ENCODE measurements at regions not wholly inside any gene's neighbourhood (a gene's known extent, or its start where the extent isn't known, plus 50 kb on each side); places are given as distances from the start of the nearest gene placed in this dataset.
"Not testable (repeated sequence)": the region's sequence is repeated elsewhere in the genome, so short reads cannot be mapped to it uniquely, and the experiment has no call there.

DNA sequence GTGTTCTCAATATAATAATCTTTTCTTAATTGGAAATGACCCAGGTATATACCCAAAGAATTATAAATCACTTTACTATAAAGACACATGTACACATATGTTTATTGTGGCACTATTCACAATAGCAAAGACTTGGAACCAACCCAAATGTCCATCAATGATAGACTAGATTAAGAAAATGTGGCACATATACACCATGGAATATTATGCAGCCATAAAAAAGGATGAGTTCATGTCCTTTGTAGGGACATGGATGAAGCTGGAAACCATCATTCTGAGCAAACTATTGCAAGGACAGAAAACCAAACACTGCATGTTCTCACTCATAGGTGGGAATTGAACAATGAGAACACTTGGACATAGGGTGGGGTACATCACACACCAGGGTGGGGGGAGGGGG is 56.8 kb downstream of the SCGB2B2 start:
- intact Hi-C loops (cut with DNase I, micrococcal nuclease); H3K4me3 ChIP-seq; ATAC-seq; H3K9me3 ChIP-seq; DNase-seq; H3K36me3 ChIP-seq (ENCODE audit: low read depth); H3K4me1 ChIP-seq (ENCODE audit: low read depth): not testable (repeated sequence)

DNA sequence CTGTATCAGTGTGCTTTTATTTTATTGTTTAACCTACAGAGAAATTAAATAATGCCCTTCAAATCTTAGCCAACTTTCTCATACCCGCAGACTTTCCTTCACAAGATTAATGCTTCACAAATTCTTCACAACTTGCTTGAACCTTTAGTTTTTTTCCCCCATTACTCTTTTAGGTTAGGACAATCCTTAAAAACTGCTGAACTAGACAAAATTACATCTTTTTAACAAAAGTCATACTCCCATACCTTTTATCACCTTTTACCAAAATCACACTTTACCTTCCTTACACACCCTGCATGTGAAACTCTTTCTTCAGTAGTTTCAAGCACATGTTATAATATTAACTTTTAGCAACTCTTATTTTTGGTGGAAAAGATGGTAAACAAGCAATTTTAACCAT is 58.5 kb downstream of the SCGB2B2 start:
- no peak for ATAC-seq
- intact Hi-C loops (cut with DNase I, micrococcal nuclease) = no loop called here

DNA sequence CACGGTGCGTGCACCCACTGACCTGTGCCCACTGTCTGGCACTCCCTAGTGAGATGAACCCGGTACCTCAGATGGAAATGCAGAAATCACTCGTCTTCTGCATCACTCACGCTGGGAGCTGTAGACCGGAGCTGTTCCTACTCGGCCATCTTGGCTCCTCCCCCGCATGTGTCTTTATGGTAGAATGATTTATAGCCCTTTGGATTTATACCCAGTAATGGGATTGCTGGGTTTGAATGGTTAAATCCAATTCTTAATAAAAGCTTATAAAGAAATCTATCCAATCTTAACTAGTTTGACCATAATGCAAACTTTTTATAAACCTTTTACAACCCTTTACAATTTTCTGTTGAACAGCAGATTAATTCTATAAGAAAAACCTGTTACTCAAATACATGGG is 59.0 kb downstream of the SCGB2B2 start:
- H3K9me3 ChIP-seq = peaks cover 18% of the 10 kb centered on the region
- H3K36me3 ChIP-seq (ENCODE audit: low read depth); DNase-seq; intact Hi-C loops (cut with DNase I, micrococcal nuclease); H3K4me3 ChIP-seq; H3K4me1 ChIP-seq (ENCODE audit: low read depth); ATAC-seq: not testable (repeated sequence)

More for the DNA sequence above, 58.5 kb downstream of the SCGB2B2 start:
- Histone ChIP-seq H3K4me1 (ENCODE audit: low read depth) (no peaks in the 10 kb centered on the region), H3K9me3 (peaks cover 14% of the 10 kb centered on the region), H3K4me3 (no peak overlapping the region), H3K36me3 (ENCODE audit: low read depth) (no peaks in the 10 kb centered on the region)
- TF ChIP-seq, protein P1, sequence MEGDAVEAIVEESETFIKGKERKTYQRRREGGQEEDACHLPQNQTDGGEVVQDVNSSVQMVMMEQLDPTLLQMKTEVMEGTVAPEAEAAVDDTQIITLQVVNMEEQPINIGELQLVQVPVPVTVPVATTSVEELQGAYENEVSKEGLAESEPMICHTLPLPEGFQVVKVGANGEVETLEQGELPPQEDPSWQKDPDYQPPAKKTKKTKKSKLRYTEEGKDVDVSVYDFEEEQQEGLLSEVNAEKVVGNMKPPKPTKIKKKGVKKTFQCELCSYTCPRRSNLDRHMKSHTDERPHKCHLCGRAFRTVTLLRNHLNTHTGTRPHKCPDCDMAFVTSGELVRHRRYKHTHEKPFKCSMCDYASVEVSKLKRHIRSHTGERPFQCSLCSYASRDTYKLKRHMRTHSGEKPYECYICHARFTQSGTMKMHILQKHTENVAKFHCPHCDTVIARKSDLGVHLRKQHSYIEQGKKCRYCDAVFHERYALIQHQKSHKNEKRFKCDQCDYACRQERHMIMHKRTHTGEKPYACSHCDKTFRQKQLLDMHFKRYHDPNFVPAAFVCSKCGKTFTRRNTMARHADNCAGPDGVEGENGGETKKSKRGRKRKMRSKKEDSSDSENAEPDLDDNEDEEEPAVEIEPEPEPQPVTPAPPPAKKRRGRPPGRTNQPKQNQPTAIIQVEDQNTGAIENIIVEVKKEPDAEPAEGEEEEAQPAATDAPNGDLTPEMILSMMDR (IDR thresholded peaks at IDR 0.05) = no peak
- DNase-seq = no peak

DNA sequence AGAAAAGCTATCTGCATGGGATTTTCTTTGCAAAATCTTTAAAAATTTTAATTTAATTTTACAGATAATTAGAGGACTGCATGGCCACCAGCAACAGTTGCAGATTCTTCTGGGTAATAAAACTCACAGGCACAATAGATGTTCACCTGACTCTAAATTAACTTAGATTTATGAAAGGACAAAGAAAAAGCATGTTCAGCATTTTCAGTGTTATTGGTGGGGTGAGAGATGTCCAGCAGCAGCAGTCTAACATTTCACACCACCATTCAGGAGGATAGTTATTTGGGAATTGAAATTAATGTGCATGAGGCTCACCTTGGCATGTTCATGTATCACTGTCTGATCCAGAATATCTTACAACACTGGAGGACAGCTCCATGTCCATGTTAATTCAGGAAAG is 74.0 kb downstream of the SCGB2B2 start:
- Histone ChIP-seq H3K4me1 (ENCODE audit: low read depth) (no peaks in the 10 kb centered on the region), H3K4me3 (no peak overlapping the region), H3K36me3 (ENCODE audit: low read depth) (no peaks in the 10 kb centered on the region), H3K9me3 (peaks cover 13% of the 10 kb centered on the region)
- TF ChIP-seq, protein P1 (IDR thresholded peaks at IDR 0.05) = no peak
- intact Hi-C loops (cut with DNase I, micrococcal nuclease) = no loop called here
- DNase-seq (no peak), ATAC-seq (no peak)

DNA sequence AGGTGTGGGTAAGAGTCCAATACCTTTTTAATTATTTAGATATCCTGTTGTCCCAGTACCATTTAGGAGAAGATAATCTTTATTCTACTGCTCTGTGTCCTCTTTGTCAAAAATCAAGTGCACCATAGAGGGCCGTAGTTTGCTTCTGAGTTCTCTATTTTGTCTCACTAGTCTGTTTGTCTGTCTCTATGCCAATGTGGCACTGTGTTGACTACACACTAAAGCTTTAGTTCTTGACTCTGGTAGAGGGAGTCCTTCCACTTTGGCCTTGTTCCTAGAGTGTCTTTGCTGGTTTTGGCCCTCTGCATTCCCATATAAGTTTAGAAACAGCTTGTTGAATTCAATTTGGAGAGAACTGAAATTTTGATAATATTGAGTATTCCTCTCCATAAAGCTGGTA is 75.9 kb downstream of the SCGB2B2 start:
- intact Hi-C loops (cut with DNase I, micrococcal nuclease) = no loop called here
- ATAC-seq (no peak), DNase-seq (no peak)
- Histone ChIP-seq H3K9me3 (peaks cover 5% of the 10 kb centered on the region), H3K36me3 (ENCODE audit: low read depth) (no peaks in the 10 kb centered on the region), H3K4me3 (no peak overlapping the region), H3K4me1 (ENCODE audit: low read depth) (no peaks in the 10 kb centered on the region)
- TF ChIP-seq, protein P1 (IDR thresholded peaks at IDR 0.05) = no peak

DNA sequence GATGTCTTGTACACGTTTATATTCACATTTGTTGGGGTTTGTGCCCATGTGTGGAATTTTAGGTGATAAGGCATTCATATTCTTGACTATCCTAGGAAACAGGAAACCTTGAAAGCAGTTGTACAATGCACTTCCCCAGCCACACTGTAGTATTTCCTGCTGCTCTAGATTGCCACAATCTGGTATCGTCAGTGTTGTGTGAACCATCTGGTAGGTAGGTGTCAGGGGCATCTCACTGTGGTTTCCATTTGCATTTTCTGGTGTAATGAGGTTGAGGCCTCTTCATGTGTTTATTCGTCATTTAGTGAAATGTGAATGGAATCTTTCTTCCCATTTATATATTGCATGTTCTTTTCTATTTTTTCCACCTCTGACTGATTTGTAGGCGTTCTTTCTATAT is 76.6 kb downstream of the SCGB2B2 start:
- peaks cover 5% of the 10 kb centered on the region for H3K9me3 ChIP-seq
- no peaks in the 10 kb centered on the region for H3K36me3 ChIP-seq (ENCODE audit: low read depth)
- intact Hi-C loops (cut with DNase I, micrococcal nuclease) = no loop called here
- no peaks in the 10 kb centered on the region for H3K4me1 ChIP-seq (ENCODE audit: low read depth)
- TF ChIP-seq, protein P1 (IDR thresholded peaks at IDR 0.05) = no peak
- H3K4me3 ChIP-seq = no peak overlapping the region
- no peak for ATAC-seq
- DNase-seq = no peak
